HG03039 (cell line): ENCODE measurements at regions not wholly inside any gene's neighbourhood (a gene's known extent, or its start where the extent isn't known, plus 50 kb on each side); places are given as distances from the start of the nearest gene placed in this dataset.
A peak's percentile ranks its signal among the peaks of the same experiment; 100 is the strongest.
"Not testable (repeated sequence)": the region's sequence is repeated elsewhere in the genome, so short reads cannot be mapped to it uniquely, and the experiment has no call there.

Experiments used
- ATAC-seq: cut with Tn5 transposase; IDR thresholded peaks from one replicate; pipeline ENCODE4 v1.9.1; 2021; ENCODE audit warnings: mild to moderate bottlenecking, moderate library complexity; ENCODE audit not compliant: unreplicated experiment

DNA sequence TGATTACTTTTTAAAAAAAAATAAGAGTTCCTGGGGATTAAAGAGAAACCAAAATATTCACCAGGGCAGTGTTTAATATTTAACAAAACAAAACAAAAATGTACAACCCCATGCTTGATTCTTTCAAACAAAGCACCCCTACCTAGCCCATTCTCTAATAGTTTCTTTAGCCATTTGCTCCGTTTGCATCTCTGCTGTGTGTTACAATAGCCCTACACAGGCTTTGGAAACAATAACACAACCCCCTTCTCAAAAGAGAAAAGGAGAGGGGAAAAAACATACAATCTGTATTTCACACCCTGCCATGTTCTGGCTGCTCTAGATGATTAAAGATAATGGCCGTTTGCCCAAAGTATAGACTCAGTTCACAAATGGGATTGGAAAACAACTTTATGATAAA, 302.9 kb downstream of the CPS1 start:
- ATAC-seq, result no peak

- no peak for ATAC-seq
Measured at GRCh38 chr2:210860276-210860675, 303.9 kb downstream of the CPS1 start.

DNA sequence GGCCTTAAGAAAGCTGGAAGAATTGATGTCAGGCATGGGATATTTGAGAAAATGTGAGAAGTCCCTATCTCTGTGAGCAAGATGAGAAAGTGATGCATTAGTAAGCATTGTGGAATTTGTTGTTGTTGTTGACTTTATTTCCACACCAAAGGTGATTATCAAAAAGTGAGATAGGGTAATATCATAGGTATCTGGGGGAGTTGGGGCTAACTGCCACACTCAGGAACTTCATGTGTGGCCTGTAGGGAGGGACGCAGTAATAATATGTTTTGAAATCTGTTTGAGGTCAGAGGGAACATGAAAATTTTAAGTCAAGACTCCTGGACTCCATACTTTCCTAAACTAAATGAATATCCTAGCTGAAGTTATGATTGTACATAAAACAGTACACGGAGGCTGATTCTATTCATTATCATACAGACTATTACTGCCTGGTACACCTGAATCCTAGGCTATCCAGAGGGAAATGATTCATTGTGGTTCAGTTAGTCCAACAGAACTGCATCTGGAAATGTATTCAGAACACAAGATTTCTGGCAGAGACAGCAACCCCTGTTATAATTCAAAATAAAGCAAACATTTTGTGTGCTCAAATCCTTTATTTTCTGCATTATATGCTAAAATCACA, 304.8 kb downstream of the CPS1 start:
- ATAC-seq, result no peak

GRCh38 chr2:210862283-210863065, 306.1 kb downstream of the CPS1 start:
- no peak for ATAC-seq

DNA sequence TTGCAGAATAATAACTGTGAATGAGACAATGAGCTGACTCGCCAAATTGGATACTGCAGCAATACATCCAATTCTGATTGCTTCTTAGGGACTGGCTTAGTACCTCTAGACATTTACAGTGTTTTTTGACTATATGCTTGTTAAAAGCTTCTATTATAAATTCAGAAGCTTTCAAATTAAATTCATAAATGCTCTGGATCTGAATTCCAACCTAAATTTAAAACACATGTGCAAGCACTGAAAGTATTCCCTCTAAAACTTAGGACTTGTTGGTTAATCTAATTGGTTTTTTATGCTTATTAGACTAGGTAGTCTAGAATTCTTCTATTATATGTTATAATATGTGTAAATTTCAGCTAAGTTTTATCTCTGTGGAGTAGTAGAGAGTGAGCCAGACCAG, 306.9 kb downstream of the CPS1 start:
- ATAC-seq, result no peak

- not testable (repeated sequence) for ATAC-seq
Measured at GRCh38 chr2:210871566-210871965, 315.2 kb downstream of the CPS1 start.

GRCh38 chr2:210873631-210874030, 317.2 kb downstream of the CPS1 start:
- ATAC-seq, result peak; percentile 53

GRCh38 chr2:210884227-210884626, 327.8 kb downstream of the CPS1 start:
- no peak for ATAC-seq

- ATAC-seq, result no peak
Measured at GRCh38 chr2:210888035-210888434, 331.6 kb downstream of the CPS1 start.

- ATAC-seq, result no peak
Measured at GRCh38 chr2:210895132-210895531, 338.7 kb downstream of the CPS1 start.

DNA sequence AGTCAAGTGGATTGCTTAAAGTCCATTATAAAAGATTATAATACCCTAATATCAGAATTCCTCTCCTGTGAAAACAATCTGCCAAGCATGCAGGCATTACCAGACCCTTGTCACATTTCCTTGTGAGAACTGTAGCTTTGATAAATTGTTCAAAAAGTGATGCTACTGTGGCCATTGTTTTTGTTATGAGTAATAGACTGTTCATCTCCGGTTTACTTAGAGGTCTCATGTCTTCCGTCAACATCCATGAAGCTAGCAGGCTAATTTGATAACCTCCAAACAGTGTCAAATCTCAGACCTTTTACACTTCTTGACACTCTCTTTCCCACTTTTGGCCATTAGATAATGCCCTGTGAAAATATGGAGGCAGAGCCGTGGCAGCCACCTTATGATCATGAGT, 342.7 kb downstream of the CPS1 start:
- ATAC-seq, result no peak

DNA sequence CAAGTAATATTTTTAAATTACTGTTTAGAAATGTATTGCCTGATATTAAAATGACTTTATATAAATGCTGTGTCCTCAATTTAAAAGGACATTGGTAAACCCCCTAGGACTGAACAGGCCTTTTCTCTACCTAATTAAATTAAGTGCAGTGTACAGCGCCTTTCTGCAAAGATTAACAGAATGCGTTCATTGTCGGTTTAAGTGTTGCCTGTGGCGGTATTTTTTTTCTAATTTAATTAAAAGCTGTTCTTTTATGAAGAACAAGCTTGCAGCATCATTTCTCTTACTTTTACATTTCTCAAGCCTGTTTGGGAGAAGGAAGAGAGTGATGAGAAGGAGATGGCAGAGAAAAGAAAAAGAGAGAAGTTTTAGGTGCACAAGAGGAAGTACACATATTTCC, 344.9 kb downstream of the CPS1 start:
- ATAC-seq, result no peak

- ATAC-seq, result no peak
Measured at GRCh38 chr2:210912779-210913178, 356.4 kb downstream of the CPS1 start.

GRCh38 chr2:210913461-210913860, 357.1 kb downstream of the CPS1 start:
- no peak for ATAC-seq

GRCh38 chr2:210915912-210916311, 359.5 kb downstream of the CPS1 start:
- ATAC-seq, result no peak

- ATAC-seq, result no peak
Measured at GRCh38 chr2:210917465-210917864, 361.1 kb downstream of the CPS1 start.

- no peak for ATAC-seq
Measured at GRCh38 chr2:210919128-210919527, 362.7 kb downstream of the CPS1 start.

DNA sequence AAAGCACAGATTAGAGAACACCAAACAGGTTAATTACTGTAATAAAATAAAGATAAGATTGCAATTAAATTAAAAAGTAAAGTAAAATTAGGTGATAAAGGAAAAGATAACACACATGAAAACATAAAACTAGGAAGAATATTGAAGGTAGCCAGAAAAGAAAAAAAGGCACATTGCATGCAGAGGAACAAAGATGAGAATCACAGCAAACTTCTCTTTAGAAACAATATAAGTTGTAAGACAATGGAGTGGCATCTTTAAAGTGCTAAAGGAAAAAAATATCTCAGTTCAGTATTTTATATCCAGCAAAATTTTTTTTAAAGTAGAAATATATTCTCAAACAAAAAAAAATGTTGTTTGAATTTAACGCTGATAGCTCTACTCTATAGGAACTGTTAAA, 366.0 kb downstream of the CPS1 start:
- no peak for ATAC-seq

GRCh38 chr2:210928714-210929113, 372.3 kb downstream of the CPS1 start:
- ATAC-seq, result no peak

DNA sequence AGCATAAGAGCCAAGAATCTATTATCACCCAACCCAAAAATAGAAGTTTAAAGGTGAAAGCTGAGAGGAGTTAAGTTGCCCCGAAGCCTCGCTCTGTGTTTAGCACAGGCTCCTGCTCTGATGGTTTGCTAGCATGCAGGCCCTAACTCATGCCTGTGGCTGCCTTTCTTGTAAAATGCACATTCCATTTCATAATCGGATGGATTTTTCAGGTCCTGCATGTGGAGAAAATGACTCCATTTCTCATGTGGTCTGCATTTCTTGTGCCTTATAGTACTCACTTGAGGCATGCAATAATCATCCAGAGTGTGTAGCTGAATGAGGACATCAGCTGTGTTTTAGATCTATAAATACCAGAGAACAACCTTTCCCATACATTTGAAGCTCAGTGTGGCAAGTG, 381.8 kb downstream of the CPS1 start:
- no peak for ATAC-seq

GRCh38 chr2:210946395-210946794, 390.0 kb downstream of the CPS1 start:
- no peak for ATAC-seq

DNA sequence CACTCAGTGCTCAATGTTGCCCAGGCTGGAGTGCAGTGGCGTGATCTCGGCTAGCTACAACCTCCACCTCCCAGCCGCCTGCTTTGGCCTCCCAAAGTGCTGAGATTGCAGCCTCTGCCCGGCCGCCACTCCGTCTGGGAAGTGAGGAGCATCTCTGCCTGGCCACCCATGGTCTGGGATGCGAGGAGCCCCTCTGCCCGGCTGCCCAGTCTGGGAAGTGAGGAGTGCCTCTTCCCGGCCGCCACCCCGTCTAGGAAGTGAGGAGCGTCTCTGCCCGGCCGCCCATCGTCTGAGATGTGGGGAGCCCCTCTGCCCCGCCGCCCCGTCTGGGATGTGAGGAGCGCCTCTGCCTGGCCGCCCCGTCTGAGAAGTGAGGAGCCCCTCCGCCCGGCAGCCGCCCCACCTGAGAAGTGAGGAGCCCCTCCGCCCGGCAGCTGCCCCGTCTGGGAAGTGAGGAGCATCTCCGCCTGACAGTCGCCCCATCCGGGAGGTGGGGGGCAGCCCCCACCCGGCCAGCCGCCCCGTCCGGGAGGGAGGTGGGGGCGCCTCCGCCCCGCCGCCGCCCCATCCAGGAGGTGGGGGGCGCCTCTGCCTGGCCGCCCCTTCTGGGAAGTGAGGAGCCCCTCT, 394.1 kb downstream of the CPS1 start:
- ATAC-seq, result not testable (repeated sequence)
